Astrocyte (in vitro differentiated cells and primary cell): ENCODE measurements at regions not wholly inside any gene's neighbourhood (a gene's known extent, or its start where the extent isn't known, plus 50 kb on each side); places are given as distances from the start of the nearest gene placed in this dataset.

Source experiments
- EZH2 ChIP-seq: IDR thresholded peaks from 2 replicates; pipeline ENCODE4 v1.6.1; 2012; ENCODE audit warnings: mild to moderate bottlenecking, low read length, inconsistent platforms; ENCODE audit not compliant: insufficient read depth
- TF ChIP-seq, protein P1 (sequence below): IDR thresholded peaks from 2 replicates; pipeline ENCODE4 v1.5.1; 2011; ENCODE audit warnings: low read depth, mild to moderate bottlenecking, inconsistent platforms, low read length, moderate library complexity; ENCODE audit not compliant: insufficient read depth

DNA sequence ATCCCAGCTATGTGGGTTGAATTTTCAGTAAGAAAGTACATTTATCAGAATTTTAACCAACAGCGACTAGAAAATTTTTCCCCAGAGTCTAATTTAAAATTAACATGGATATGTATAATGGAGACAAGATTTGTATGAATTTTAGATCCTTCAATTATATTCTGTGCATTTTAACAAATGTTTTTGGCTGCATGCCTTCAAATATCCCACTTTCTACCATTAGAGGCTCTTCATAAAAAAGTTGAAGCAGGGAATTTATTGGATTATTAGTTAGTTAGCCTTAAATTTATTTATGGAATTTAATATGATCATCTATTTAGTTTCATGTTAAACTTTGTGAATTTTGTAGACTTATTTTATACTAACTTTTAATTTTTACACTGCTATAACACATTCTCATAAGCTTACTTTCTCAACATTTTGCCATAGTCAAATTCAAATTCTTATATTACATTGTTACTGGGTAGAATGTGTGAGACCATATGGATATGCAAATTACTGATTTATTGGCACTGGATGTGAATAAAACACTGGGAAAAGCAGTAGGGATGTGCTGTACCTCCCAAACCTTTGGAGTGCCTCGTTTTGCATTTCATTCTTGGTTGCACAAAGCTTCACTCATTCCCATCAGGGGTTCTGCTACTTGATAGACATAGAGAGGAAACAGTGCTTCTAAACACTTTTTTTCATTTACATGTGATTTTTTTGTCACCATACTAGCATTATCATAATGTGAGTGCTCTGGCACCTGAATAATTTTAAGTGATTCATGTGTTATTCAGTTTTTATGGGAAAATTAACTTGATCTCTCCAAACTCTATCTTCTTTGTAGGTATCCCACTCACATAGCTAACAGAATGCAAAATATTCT is 491.8 kb upstream of the COX7C start:
- TF ChIP-seq, protein P1, sequence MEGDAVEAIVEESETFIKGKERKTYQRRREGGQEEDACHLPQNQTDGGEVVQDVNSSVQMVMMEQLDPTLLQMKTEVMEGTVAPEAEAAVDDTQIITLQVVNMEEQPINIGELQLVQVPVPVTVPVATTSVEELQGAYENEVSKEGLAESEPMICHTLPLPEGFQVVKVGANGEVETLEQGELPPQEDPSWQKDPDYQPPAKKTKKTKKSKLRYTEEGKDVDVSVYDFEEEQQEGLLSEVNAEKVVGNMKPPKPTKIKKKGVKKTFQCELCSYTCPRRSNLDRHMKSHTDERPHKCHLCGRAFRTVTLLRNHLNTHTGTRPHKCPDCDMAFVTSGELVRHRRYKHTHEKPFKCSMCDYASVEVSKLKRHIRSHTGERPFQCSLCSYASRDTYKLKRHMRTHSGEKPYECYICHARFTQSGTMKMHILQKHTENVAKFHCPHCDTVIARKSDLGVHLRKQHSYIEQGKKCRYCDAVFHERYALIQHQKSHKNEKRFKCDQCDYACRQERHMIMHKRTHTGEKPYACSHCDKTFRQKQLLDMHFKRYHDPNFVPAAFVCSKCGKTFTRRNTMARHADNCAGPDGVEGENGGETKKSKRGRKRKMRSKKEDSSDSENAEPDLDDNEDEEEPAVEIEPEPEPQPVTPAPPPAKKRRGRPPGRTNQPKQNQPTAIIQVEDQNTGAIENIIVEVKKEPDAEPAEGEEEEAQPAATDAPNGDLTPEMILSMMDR = no peak
- TF ChIP-seq EZH2 = no peak
